Esophagus squamous epithelium (tissue), 4 donors: ENCODE measurements at regions not wholly inside any gene's neighbourhood (a gene's known extent, or its start where the extent isn't known, plus 50 kb on each side); places are given as distances from the start of the nearest gene placed in this dataset.

Experiments used
- POLR2A ChIP-seq, 4 donors: fragments of 450-650 bp; IDR thresholded peaks; one replicate each; pipeline ENCODE4 v1.6.1; 2017; ENCODE audit warnings: antibody characterized with exemption in 4 of 4, mild to moderate bottlenecking in 4 of 4, moderate library complexity in 3 of 4
- TF ChIP-seq, protein P1 (sequence below), 6 experiments: fragments of 450-650 bp in 4 of 6; fragments of 200-600 bp in 2 of 6; sonication (generic) in 2 of 6; IDR thresholded peaks; one replicate each; pipeline ENCODE4 v1.5.1; 2016 to 2019; ENCODE audit warnings: antibody characterized with exemption in 6 of 6, mild to moderate bottlenecking in 4 of 6, moderate library complexity in 4 of 6

DNA sequence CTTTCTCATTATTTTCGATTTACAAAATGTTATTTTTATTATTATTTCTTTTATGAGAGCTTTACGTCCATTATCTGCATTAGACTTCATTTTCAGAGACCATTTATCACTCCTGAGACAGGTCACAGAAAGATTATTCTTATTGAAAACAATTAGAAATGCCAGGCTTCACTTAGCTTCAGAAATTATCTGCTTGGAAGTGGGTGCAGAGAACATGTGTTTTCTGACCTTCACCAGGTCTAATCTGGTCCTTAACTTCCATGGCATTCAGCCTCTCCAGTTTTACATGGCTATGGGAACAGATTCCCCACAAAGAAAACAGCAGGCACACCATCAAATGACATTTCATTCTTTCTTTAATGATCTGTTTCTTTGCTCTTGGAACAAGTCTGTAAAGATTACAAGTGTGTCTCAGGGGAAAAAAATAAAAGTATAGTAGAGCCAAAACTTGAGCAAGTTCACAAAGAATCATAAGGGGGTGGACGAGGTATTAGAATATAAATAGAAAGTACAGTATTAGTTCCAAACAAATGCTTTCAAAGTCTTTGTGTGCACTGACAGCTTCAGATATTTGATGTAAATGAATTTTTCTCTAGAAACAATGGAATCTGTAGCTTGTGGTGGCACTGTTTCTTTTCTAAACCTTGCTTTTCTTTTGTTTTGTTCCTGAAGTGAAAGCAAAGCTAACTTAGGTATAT is 294.2 kb upstream of the MEIS2 start:
- TF ChIP-seq, protein P1, sequence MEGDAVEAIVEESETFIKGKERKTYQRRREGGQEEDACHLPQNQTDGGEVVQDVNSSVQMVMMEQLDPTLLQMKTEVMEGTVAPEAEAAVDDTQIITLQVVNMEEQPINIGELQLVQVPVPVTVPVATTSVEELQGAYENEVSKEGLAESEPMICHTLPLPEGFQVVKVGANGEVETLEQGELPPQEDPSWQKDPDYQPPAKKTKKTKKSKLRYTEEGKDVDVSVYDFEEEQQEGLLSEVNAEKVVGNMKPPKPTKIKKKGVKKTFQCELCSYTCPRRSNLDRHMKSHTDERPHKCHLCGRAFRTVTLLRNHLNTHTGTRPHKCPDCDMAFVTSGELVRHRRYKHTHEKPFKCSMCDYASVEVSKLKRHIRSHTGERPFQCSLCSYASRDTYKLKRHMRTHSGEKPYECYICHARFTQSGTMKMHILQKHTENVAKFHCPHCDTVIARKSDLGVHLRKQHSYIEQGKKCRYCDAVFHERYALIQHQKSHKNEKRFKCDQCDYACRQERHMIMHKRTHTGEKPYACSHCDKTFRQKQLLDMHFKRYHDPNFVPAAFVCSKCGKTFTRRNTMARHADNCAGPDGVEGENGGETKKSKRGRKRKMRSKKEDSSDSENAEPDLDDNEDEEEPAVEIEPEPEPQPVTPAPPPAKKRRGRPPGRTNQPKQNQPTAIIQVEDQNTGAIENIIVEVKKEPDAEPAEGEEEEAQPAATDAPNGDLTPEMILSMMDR (IDR thresholded peaks at IDR 0.05): no peak
- no peak for TF ChIP-seq POLR2A (IDR thresholded peaks at IDR 0.05)
